ENCODE measurements at regions not wholly inside any gene's neighbourhood (a gene's known extent, or its start where the extent isn't known, plus 50 kb on each side); places are given as distances from the start of the nearest gene placed in this dataset.

DNA sequence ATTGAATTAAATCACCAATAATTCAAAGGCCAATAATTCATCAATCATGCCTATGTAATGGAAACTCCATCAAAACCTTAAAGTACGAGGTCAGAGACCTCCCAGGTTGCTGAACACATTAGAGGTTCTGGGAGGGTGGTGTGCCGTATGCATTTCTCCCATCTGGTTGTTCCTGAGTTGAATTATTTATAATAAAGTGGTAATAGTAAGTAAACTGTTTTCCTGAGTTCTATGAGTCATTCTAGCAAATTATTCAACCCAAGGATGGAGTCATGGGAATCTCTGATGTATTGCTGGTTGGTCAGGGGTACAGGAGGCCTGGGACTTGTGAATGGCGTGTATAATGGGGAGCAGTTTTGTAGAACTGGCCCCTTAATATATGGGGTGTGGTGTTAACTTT is 191.7 kb downstream of the CARTPT start:
- TF ChIP-seq, protein P1, sequence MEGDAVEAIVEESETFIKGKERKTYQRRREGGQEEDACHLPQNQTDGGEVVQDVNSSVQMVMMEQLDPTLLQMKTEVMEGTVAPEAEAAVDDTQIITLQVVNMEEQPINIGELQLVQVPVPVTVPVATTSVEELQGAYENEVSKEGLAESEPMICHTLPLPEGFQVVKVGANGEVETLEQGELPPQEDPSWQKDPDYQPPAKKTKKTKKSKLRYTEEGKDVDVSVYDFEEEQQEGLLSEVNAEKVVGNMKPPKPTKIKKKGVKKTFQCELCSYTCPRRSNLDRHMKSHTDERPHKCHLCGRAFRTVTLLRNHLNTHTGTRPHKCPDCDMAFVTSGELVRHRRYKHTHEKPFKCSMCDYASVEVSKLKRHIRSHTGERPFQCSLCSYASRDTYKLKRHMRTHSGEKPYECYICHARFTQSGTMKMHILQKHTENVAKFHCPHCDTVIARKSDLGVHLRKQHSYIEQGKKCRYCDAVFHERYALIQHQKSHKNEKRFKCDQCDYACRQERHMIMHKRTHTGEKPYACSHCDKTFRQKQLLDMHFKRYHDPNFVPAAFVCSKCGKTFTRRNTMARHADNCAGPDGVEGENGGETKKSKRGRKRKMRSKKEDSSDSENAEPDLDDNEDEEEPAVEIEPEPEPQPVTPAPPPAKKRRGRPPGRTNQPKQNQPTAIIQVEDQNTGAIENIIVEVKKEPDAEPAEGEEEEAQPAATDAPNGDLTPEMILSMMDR (IDR thresholded peaks at IDR 0.05) = no peak
- TF ChIP-seq POLR2A (IDR thresholded peaks at IDR 0.05) = no peak
